ENCODE measurements at regions not wholly inside any gene's neighbourhood (a gene's known extent, or its start where the extent isn't known, plus 50 kb on each side); places are given as distances from the start of the nearest gene placed in this dataset.
A peak's percentile ranks its signal among the peaks of the same experiment; 100 is the strongest.
"Not testable (repeated sequence)": the region's sequence is repeated elsewhere in the genome, so short reads cannot be mapped to it uniquely, and the experiment has no call there.

GRCh38 chr15:35181538-35181937, 96.4 kb upstream of the NANOGP8 start:
- Mint-ChIP-seq H3K4me1 (ENCODE audit: low read depth in 2 of 2) (no peaks in the 10 kb centered on the region), H3K4me3 (no peak overlapping the region), H3K9me3 (no peaks in the 10 kb centered on the region), H3K27ac (no peak overlapping the region), H3K36me3 (no peaks in the 10 kb centered on the region), H3K27me3 (no peaks in the 10 kb centered on the region)
- ATAC-seq, result no peak
- no peak for DNase-seq (ENCODE audit: low spot score)

GRCh38 chr15:35179739-35180138, 94.6 kb upstream of the NANOGP8 start:
- Mint-ChIP-seq H3K9me3 (no peaks in the 10 kb centered on the region), H3K4me1 (ENCODE audit: low read depth in 2 of 2) (no peaks in the 10 kb centered on the region), H3K27me3 (no peaks in the 10 kb centered on the region), H3K36me3 (no peaks in the 10 kb centered on the region), H3K4me3 (no peak overlapping the region), H3K27ac (no peak overlapping the region)
- no peak for ATAC-seq
- DNase-seq (ENCODE audit: low spot score), result no peak

GRCh38 chr15:35178186-35178585, 93.1 kb upstream of the NANOGP8 start:
- not testable (repeated sequence) for ATAC-seq; DNase-seq (ENCODE audit: low spot score); H3K4me1 Mint-ChIP-seq (ENCODE audit: low read depth in 2 of 2); H3K36me3 Mint-ChIP-seq; H3K9me3 Mint-ChIP-seq; H3K27me3 Mint-ChIP-seq; H3K4me3 Mint-ChIP-seq; H3K27ac Mint-ChIP-seq

- H3K36me3 Mint-ChIP-seq, result no peaks in the 10 kb centered on the region
- peaks cover 5% of the 10 kb centered on the region for H3K9me3 Mint-ChIP-seq
- DNase-seq (ENCODE audit: low spot score), result no peak
- ATAC-seq, result no peak
- no peaks in the 10 kb centered on the region for H3K4me1 Mint-ChIP-seq (ENCODE audit: low read depth in 2 of 2)
- no peaks in the 10 kb centered on the region for H3K27me3 Mint-ChIP-seq
- H3K4me3 Mint-ChIP-seq, result no peak overlapping the region
- no peak overlapping the region for H3K27ac Mint-ChIP-seq
Observed at GRCh38 chr15:35174948-35175347, 89.9 kb upstream of the NANOGP8 start.

- H3K27me3 Mint-ChIP-seq, result no peaks in the 10 kb centered on the region
- DNase-seq (ENCODE audit: low spot score) (no peak), ATAC-seq (no peak)
- no peaks in the 10 kb centered on the region for H3K36me3 Mint-ChIP-seq
- H3K9me3 Mint-ChIP-seq, result peaks cover 5% of the 10 kb centered on the region
- no peak overlapping the region for H3K27ac Mint-ChIP-seq
- H3K4me1 Mint-ChIP-seq (ENCODE audit: low read depth in 2 of 2), result no peaks in the 10 kb centered on the region
- H3K4me3 Mint-ChIP-seq, result no peak overlapping the region
Observed at GRCh38 chr15:35173444-35174118, 88.5 kb upstream of the NANOGP8 start.

- ATAC-seq, result no peak
- H3K4me1 Mint-ChIP-seq (ENCODE audit: low read depth in 2 of 2), result no peaks in the 10 kb centered on the region
- no peak for DNase-seq (ENCODE audit: low spot score)
- H3K36me3 Mint-ChIP-seq, result no peaks in the 10 kb centered on the region
- peaks cover 5% of the 10 kb centered on the region for H3K9me3 Mint-ChIP-seq
- H3K27me3 Mint-ChIP-seq, result peaks cover 0 to 2% of the 10 kb centered on the region in 2 donors
- no peak overlapping the region for H3K27ac Mint-ChIP-seq
- H3K4me3 Mint-ChIP-seq, result no peak overlapping the region
Observed at GRCh38 chr15:35170207-35170606, 85.1 kb upstream of the NANOGP8 start.

GRCh38 chr15:35168464-35168863, 83.4 kb upstream of the NANOGP8 start:
- no peak overlapping the region for H3K27ac Mint-ChIP-seq
- ATAC-seq (no peak), DNase-seq (ENCODE audit: low spot score) (no peak)

GRCh38 chr15:35167675-35168074, 82.6 kb upstream of the NANOGP8 start:
- no peak for ATAC-seq
- Mint-ChIP-seq H3K27me3 (peaks cover 0 to 2% of the 10 kb centered on the region in 2 donors), H3K27ac (no peak overlapping the region)

More at GRCh38 chr15:35168464-35168863, 83.4 kb upstream of the NANOGP8 start:
- no peak overlapping the region for H3K4me3 Mint-ChIP-seq
- H3K4me1 Mint-ChIP-seq (ENCODE audit: low read depth in 2 of 2), result no peaks in the 10 kb centered on the region
- no peaks in the 10 kb centered on the region for H3K36me3 Mint-ChIP-seq
- H3K27me3 Mint-ChIP-seq, result peaks cover 0 to 2% of the 10 kb centered on the region in 2 donors
- H3K9me3 Mint-ChIP-seq, result peaks cover 2% of the 10 kb centered on the region

GRCh38 chr15:35166730-35167359, 81.8 kb upstream of the NANOGP8 start:
- H3K27me3 Mint-ChIP-seq, result peaks cover 0 to 2% of the 10 kb centered on the region in 2 donors
- H3K9me3 Mint-ChIP-seq, result no peaks in the 10 kb centered on the region
- H3K36me3 Mint-ChIP-seq, result no peaks in the 10 kb centered on the region
- no peak for DNase-seq (ENCODE audit: low spot score)
- ATAC-seq, result no peak
- H3K4me3 Mint-ChIP-seq, result no peak overlapping the region
- H3K4me1 Mint-ChIP-seq (ENCODE audit: low read depth in 2 of 2), result no peaks in the 10 kb centered on the region
- peak overlapping the region in 1 of 2 donors; percentile 12 for H3K27ac Mint-ChIP-seq

More at GRCh38 chr15:35167675-35168074, 82.6 kb upstream of the NANOGP8 start:
- Mint-ChIP-seq H3K4me1 (ENCODE audit: low read depth in 2 of 2) (no peaks in the 10 kb centered on the region), H3K4me3 (no peak overlapping the region), H3K9me3 (no peaks in the 10 kb centered on the region), H3K36me3 (no peaks in the 10 kb centered on the region)
- no peak for DNase-seq (ENCODE audit: low spot score)

GRCh38 chr15:35161694-35162093, 76.6 kb upstream of the NANOGP8 start:
- Mint-ChIP-seq H3K4me3 (no peak overlapping the region), H3K27ac (no peak overlapping the region)

GRCh38 chr15:35159170-35159569, 74.1 kb upstream of the NANOGP8 start:
- Mint-ChIP-seq H3K27me3 (no peaks in the 10 kb centered on the region), H3K9me3 (peaks cover 4% of the 10 kb centered on the region), H3K4me1 (ENCODE audit: low read depth in 2 of 2) (no peaks in the 10 kb centered on the region), H3K4me3 (no peak overlapping the region), H3K27ac (no peak overlapping the region), H3K36me3 (no peaks in the 10 kb centered on the region)
- DNase-seq (ENCODE audit: low spot score) (no peak), ATAC-seq (no peak)

More at GRCh38 chr15:35161694-35162093, 76.6 kb upstream of the NANOGP8 start:
- H3K4me1 Mint-ChIP-seq (ENCODE audit: low read depth in 2 of 2), result no peaks in the 10 kb centered on the region
- peaks cover 4% of the 10 kb centered on the region for H3K9me3 Mint-ChIP-seq
- no peak for DNase-seq (ENCODE audit: low spot score)
- no peak for ATAC-seq
- H3K27me3 Mint-ChIP-seq, result peaks cover 0 to 2% of the 10 kb centered on the region in 2 donors
- no peaks in the 10 kb centered on the region for H3K36me3 Mint-ChIP-seq

GRCh38 chr15:35151782-35152181, 66.7 kb upstream of the NANOGP8 start:
- peaks cover 3% of the 10 kb centered on the region for H3K9me3 Mint-ChIP-seq
- DNase-seq (ENCODE audit: low spot score) (no peak), ATAC-seq (no peak)
- H3K4me1 Mint-ChIP-seq (ENCODE audit: low read depth in 2 of 2), result no peaks in the 10 kb centered on the region
- H3K4me3 Mint-ChIP-seq, result no peak overlapping the region
- no peaks in the 10 kb centered on the region for H3K36me3 Mint-ChIP-seq
- no peak overlapping the region for H3K27ac Mint-ChIP-seq
- H3K27me3 Mint-ChIP-seq, result peaks cover 0 to 8% of the 10 kb centered on the region in 2 donors

GRCh38 chr15:35151381-35151780, 66.3 kb upstream of the NANOGP8 start:
- H3K9me3 Mint-ChIP-seq, result peaks cover 3% of the 10 kb centered on the region

GRCh38 chr15:35150361-35150760, 65.3 kb upstream of the NANOGP8 start:
- no peaks in the 10 kb centered on the region for H3K36me3 Mint-ChIP-seq
- H3K4me1 Mint-ChIP-seq (ENCODE audit: low read depth in 2 of 2), result no peaks in the 10 kb centered on the region
- H3K9me3 Mint-ChIP-seq, result peaks cover 3% of the 10 kb centered on the region
- no peak for ATAC-seq
- H3K27me3 Mint-ChIP-seq, result peaks cover 0 to 8% of the 10 kb centered on the region in 2 donors
- DNase-seq (ENCODE audit: low spot score), result no peak
- no peak overlapping the region for H3K4me3 Mint-ChIP-seq
- H3K27ac Mint-ChIP-seq, result no peak overlapping the region

More at GRCh38 chr15:35151381-35151780, 66.3 kb upstream of the NANOGP8 start:
- ATAC-seq (no peak), DNase-seq (ENCODE audit: low spot score) (no peak)
- Mint-ChIP-seq H3K4me1 (ENCODE audit: low read depth in 2 of 2) (no peaks in the 10 kb centered on the region), H3K27me3 (peaks cover 0 to 8% of the 10 kb centered on the region in 2 donors), H3K27ac (no peak overlapping the region), H3K4me3 (no peak overlapping the region), H3K36me3 (no peaks in the 10 kb centered on the region)

Data from natural killer cell treated with Interleukin-12 subunit alpha and Interleukin-12 subunit beta and Interleukin-15 and Interleukin-18, amount 100 ng/mL, for 72 hours (primary cell).